ENCODE measurements at regions not wholly inside any gene's neighbourhood (a gene's known extent, or its start where the extent isn't known, plus 50 kb on each side); places are given as distances from the start of the nearest gene placed in this dataset.

DNA sequence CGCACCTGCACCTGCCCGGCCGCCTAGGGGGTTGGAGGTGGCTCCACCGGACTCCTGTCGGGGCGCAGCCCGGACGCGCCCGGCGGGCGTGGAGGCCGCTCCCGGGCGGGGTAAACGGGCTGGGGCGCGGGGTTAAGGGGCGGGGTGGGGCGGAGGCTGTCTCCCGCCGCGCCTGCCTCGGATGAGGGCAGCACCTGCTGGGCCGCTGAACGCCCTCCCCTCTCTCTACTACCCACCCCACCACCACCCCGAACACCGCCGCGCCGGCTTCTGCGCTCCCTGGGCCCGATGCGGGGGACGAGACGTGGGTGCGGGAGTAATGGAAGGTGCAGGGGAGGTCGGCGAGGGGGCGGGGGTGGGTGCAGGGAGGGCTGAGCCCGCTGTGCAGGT lies 224.8 kb upstream of the ID2 start:
- Histone ChIP-seq H3F3A (ENCODE audit: insufficient read depth) (no peaks in the 10 kb centered on the region), H3K27me3 (replicated peaks; ENCODE audit: insufficient read depth) (no peaks in the 10 kb centered on the region), H3K79me2 (ENCODE audit: insufficient read depth) (no peaks in the 10 kb centered on the region), H3K36me3 (ENCODE audit: low read depth) (no peaks in the 10 kb centered on the region), H3K9me3 (ENCODE audit: low read depth) (no peaks in the 10 kb centered on the region), H3K4me1 (ENCODE audit: insufficient read depth) (0 out of 2 replicates have a peak, but pooled peaks cover 8% of the 10 kb centered on the region), H4K20me1 (ENCODE audit: insufficient read depth) (no peaks in the 10 kb centered on the region), H3K9me2 (ENCODE audit: insufficient read depth) (no peaks in the 10 kb centered on the region), H3K4me3 (no peak overlapping the region), H2AFZ (no peak overlapping the region), H3K27ac (no peak overlapping the region), H3K4me2 (ENCODE audit: unreplicated experiment) (no peak overlapping the region), H3K9ac (no peak overlapping the region)
- DNase-seq = no peak
- no peak for TF ChIP-seq EZH2phosphoT487 (IDR thresholded peaks at IDR 0.05; ENCODE audit: insufficient read depth, low read depth)
- no peak for TF ChIP-seq EZH2 (IDR thresholded peaks at IDR 0.05; ENCODE audit: insufficient read depth, poor library complexity, severe bottlenecking)
- in situ Hi-C loops (cut with MboI) = no loop called here
- WGBS, 2 experiments (ENCODE audit: low coverage in 1 of 2, low lambda C conversion rate in 2 of 2, missing lambda C conversion rate in 2 of 2) = 51 to 67% methylated on average over 11 to 41 of the region's 41 CpGs

- no peak overlapping the region for H3K4me3 ChIP-seq
- WGBS, 2 experiments (ENCODE audit: low coverage in 1 of 2, low lambda C conversion rate in 2 of 2, missing lambda C conversion rate in 2 of 2) = 92 to 94% methylated on average over 19 of the region's 19 CpGs
- H3F3A ChIP-seq (ENCODE audit: insufficient read depth) = no peaks in the 10 kb centered on the region
- H3K27me3 ChIP-seq (replicated peaks; ENCODE audit: insufficient read depth) = no peaks in the 10 kb centered on the region
- H4K20me1 ChIP-seq (ENCODE audit: insufficient read depth) = no peaks in the 10 kb centered on the region
- no peaks in the 10 kb centered on the region for H3K79me2 ChIP-seq (ENCODE audit: insufficient read depth)
- H3K9me2 ChIP-seq (ENCODE audit: insufficient read depth) = no peaks in the 10 kb centered on the region
- H3K9me3 ChIP-seq (ENCODE audit: low read depth) = no peaks in the 10 kb centered on the region
- no peaks in the 10 kb centered on the region for H3K36me3 ChIP-seq (ENCODE audit: low read depth)
- in situ Hi-C loops (cut with MboI) = no loop called here
- DNase-seq = no peak
- H3K27ac ChIP-seq = no peak overlapping the region
- no peak overlapping the region for H3K9ac ChIP-seq
- no peak overlapping the region for H2AFZ ChIP-seq
- TF ChIP-seq EZH2 (IDR thresholded peaks at IDR 0.05; ENCODE audit: insufficient read depth, poor library complexity, severe bottlenecking) (no peak), EZH2phosphoT487 (IDR thresholded peaks at IDR 0.05; ENCODE audit: insufficient read depth, low read depth) (no peak)
- no peak overlapping the region for H3K4me2 ChIP-seq (ENCODE audit: unreplicated experiment)
- H3K4me1 ChIP-seq (ENCODE audit: insufficient read depth) = 0 out of 2 replicates have a peak, but pooled peaks cover 8% of the 10 kb centered on the region
Observed at GRCh38 chr2:8457699-8458502, 224.0 kb upstream of the ID2 start.

GRCh38 chr2:8458503-8459459 lies 223.1 kb upstream of the ID2 start:
- no peak overlapping the region for H3K9ac ChIP-seq
- H3K9me2 ChIP-seq (ENCODE audit: insufficient read depth) = no peaks in the 10 kb centered on the region
- H3K9me3 ChIP-seq (ENCODE audit: low read depth) = no peaks in the 10 kb centered on the region
- no peak overlapping the region for H3K4me2 ChIP-seq (ENCODE audit: unreplicated experiment)
- DNase-seq = peak; percentile 36
- no peaks in the 10 kb centered on the region for H4K20me1 ChIP-seq (ENCODE audit: insufficient read depth)
- no peak overlapping the region for H3K27ac ChIP-seq
- no peaks in the 10 kb centered on the region for H3K36me3 ChIP-seq (ENCODE audit: low read depth)
- no peak overlapping the region for H2AFZ ChIP-seq
- H3K79me2 ChIP-seq (ENCODE audit: insufficient read depth) = no peaks in the 10 kb centered on the region
- H3F3A ChIP-seq (ENCODE audit: insufficient read depth) = no peaks in the 10 kb centered on the region
- H3K4me1 ChIP-seq (ENCODE audit: insufficient read depth) = 0 out of 2 replicates have a peak, but pooled peaks cover 7% of the 10 kb centered on the region
- in situ Hi-C loops (cut with MboI) = no loop called here
- no peaks in the 10 kb centered on the region for H3K27me3 ChIP-seq (replicated peaks; ENCODE audit: insufficient read depth)
- TF ChIP-seq EZH2phosphoT487 (IDR thresholded peaks at IDR 0.05; ENCODE audit: insufficient read depth, low read depth) (no peak), EZH2 (IDR thresholded peaks at IDR 0.05; ENCODE audit: insufficient read depth, poor library complexity, severe bottlenecking) (no peak)
- 81% methylated on average over 10 of the region's 10 CpGs for WGBS, 2 experiments (ENCODE audit: low coverage in 1 of 2, low lambda C conversion rate in 2 of 2, missing lambda C conversion rate in 2 of 2)
- H3K4me3 ChIP-seq = no peak overlapping the region

DNA sequence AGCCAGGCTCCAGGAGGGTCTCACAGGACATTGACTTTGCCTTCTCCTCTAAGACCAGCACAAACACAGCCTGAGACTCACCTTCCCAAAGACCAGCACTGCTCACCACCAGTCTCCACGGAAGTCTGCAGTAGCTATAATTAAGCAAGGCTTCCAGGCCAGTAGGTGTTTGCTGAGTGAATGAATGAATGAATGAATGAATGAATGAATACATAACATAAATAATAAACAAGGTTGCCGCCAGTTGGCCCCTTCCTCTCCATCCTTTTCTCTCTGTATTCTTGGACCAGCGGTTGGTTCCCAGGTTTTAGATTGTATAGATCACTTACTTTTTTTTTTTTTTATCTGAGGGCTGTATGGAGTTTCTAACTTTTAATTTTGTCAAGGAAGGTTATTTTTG lies 222.4 kb upstream of the ID2 start:
- Histone ChIP-seq H3K9me3 (ENCODE audit: low read depth) (no peaks in the 10 kb centered on the region), H3K4me1 (ENCODE audit: insufficient read depth) (no peaks in the 10 kb centered on the region), H3K27me3 (replicated peaks; ENCODE audit: insufficient read depth) (no peaks in the 10 kb centered on the region), H3K9me2 (ENCODE audit: insufficient read depth) (no peaks in the 10 kb centered on the region), H2AFZ (no peak overlapping the region), H3K27ac (no peak overlapping the region), H3K36me3 (ENCODE audit: low read depth) (no peaks in the 10 kb centered on the region), H3K4me2 (ENCODE audit: unreplicated experiment) (no peak overlapping the region), H3F3A (ENCODE audit: insufficient read depth) (no peaks in the 10 kb centered on the region), H3K9ac (no peak overlapping the region), H4K20me1 (ENCODE audit: insufficient read depth) (no peaks in the 10 kb centered on the region), H3K79me2 (ENCODE audit: insufficient read depth) (no peaks in the 10 kb centered on the region), H3K4me3 (no peak overlapping the region)
- in situ Hi-C loops (cut with MboI) = no loop called here
- 91 to 93% methylated on average over 3 of the region's 3 CpGs for WGBS, 2 experiments (ENCODE audit: low coverage in 1 of 2, low lambda C conversion rate in 2 of 2, missing lambda C conversion rate in 2 of 2)
- DNase-seq = no peak
- TF ChIP-seq EZH2 (IDR thresholded peaks at IDR 0.05; ENCODE audit: insufficient read depth, poor library complexity, severe bottlenecking) (no peak), EZH2phosphoT487 (IDR thresholded peaks at IDR 0.05; ENCODE audit: insufficient read depth, low read depth) (no peak)

Measured in GM23248 (cell line).